Skin of body (tissue), 1 donor: ENCODE measurements at regions not wholly inside any gene's neighbourhood (a gene's known extent, or its start where the extent isn't known, plus 50 kb on each side); places are given as distances from the start of the nearest gene placed in this dataset.

ENCODE experiments used
- DNase-seq: peaks from one replicate; lab custom pipeline; 2025; lab: John Stamatoyannopoulos, UW

DNA sequence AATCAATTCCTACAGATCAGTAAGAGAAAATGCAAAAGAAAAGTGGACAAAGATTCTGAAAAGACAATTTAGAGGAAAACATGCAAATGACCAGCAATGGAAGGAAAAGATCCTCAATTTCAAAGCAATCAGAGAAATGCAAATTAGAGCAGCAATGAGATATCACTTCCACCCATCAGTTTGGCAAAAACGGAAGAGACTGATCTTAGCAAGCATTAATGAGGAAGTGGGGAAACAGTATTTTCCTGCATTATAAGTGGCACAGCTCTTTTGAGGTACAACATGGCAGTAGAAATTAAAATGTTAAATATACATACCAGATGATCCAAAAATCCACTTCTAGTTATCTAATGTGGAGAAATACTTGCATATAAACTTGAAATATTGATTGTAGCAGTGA lies 69.1 kb upstream of the SLC7A1 start:
- no peak for DNase-seq

DNA sequence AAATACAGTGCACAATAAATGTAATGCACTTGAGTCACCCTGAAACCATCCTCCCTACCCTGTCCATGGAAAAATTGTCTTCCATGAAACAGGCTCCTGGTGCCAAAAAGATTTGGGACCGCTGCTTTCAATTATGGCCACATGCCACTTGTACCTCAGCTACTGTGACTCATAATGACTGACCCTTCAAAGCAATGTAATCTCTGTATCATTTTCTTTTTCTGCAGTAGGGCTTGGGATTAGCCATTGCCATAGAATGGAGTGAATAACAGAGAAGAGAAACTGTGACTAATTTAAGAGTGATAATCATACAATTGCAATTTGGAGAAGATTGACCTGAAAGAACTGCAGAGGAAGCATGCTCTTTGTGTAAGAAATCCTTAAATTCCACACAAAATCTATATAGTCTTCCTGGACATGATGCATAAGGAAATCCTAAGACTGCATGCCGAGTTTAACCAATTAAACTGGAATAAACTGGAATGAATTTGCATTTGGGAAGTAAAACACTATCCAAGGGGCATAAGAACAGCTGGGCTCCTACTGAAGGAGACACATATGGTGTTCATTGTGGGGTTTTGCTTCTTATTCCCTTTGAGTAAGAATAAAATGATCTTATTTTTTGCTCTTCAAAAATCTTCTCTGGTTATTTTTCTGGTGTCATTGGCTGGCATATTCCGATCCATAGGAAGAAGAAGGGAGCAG lies 59.5 kb upstream of the SLC7A1 start:
- DNase-seq = no peak

DNA sequence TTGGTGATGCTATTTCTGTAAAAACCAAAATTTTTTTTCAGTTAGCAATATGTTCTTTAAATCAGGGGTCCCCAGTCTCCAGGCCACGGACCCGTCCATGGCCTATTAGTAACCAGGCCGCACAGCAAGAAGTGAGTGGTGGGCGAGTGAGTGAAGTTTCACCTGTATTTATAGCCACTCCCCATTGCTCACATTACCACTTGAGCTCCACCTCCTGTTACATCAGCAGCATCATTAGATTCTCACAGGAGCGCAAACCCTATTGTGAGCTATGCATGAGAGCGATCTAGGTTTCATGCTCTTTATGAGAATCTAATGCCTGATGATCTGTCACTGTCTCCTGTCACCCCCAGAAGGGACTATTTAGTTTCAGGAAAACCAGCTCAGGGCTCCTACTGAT lies 58.9 kb upstream of the SLC7A1 start:
- no peak for DNase-seq

DNA sequence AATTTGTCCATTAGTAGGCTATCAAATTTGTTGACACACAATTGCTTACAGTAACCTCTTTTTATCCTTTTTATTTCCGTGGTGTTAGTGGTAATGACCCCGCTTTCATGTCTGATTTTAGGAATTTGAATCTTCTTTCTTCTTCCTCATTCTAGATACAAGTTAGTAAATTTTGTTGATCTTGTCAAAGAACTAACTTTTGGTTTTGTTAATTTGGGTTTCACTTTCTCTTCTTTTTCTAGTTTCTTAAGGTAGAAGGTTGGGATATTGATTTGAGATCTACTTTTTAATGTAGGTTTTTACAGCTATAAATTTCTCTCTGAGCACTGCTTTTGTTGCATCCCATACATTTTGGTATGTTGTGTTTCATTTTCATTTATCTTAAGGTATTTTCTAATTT lies 53.3 kb upstream of the SLC7A1 start:
- no peak for DNase-seq
